ENCODE measurements at regions not wholly inside any gene's neighbourhood (a gene's known extent, or its start where the extent isn't known, plus 50 kb on each side); places are given as distances from the start of the nearest gene placed in this dataset.

GRCh38 chr16:10232757-10233156 is 50.5 kb upstream of the GRIN2A start:
- Histone ChIP-seq H3K36me3 (ENCODE audit: insufficient read depth, low read length) (no peaks in the 10 kb centered on the region), H3K4me3 (ENCODE audit: low read length) (no peak overlapping the region), H3K4me2 (ENCODE audit: low read length) (no peak overlapping the region), H2AFZ (ENCODE audit: low read depth, low read length) (no peak overlapping the region), H3F3A (ENCODE audit: insufficient read depth, low read length, poor library complexity, severe bottlenecking) (no peaks in the 10 kb centered on the region), H3K79me2 (replicated peaks; ENCODE audit: insufficient read depth, low read length) (no peaks in the 10 kb centered on the region), H3K27me3 (ENCODE audit: insufficient read depth, low read depth, low read length) (no peaks in the 10 kb centered on the region), H3K9me3 (ENCODE audit: low read length) (peaks cover 7% of the 10 kb centered on the region), H3K9me2 (ENCODE audit: insufficient read depth, low read length) (no peaks in the 10 kb centered on the region), H3K9ac (ENCODE audit: low read length) (no peak overlapping the region), H4K20me1 (ENCODE audit: insufficient read depth) (no peaks in the 10 kb centered on the region), H3K27ac (ENCODE audit: low read length) (no peak overlapping the region)
- no peak for TF ChIP-seq TAF1 (IDR thresholded peaks at IDR 0.05; ENCODE audit: low read depth)
- no peak for TF ChIP-seq RAD21 (conservative IDR thresholded peaks at IDR 0.05)
- no peak for TF ChIP-seq MXI1 (conservative IDR thresholded peaks at IDR 0.05; ENCODE audit: poor library complexity, severe bottlenecking)
- no peak for TF ChIP-seq SMC3 (conservative IDR thresholded peaks at IDR 0.05; ENCODE audit: poor library complexity)
- no peak for TF ChIP-seq EP300 (conservative IDR thresholded peaks at IDR 0.05; ENCODE audit: poor library complexity, severe bottlenecking)
- TF ChIP-seq POLR2AphosphoS5 (IDR thresholded peaks at IDR 0.05) = no peak
- TF ChIP-seq EZH2 (IDR thresholded peaks at IDR 0.05; ENCODE audit: borderline replicate concordance, insufficient read depth, low read length, poor library complexity, severe bottlenecking) = no peak

- TF ChIP-seq TAF1 (IDR thresholded peaks at IDR 0.05; ENCODE audit: low read depth) (no peak), SMC3 (conservative IDR thresholded peaks at IDR 0.05; ENCODE audit: poor library complexity) (no peak), MXI1 (conservative IDR thresholded peaks at IDR 0.05; ENCODE audit: poor library complexity, severe bottlenecking) (no peak), RAD21 (conservative IDR thresholded peaks at IDR 0.05) (no peak), POLR2AphosphoS5 (IDR thresholded peaks at IDR 0.05) (no peak), CTCF (IDR thresholded peaks at IDR 0.05; ENCODE audit: poor library complexity, severe bottlenecking) (no peak), REST (IDR thresholded peaks at IDR 0.05; ENCODE audit: borderline replicate concordance) (no peak), EP300 (conservative IDR thresholded peaks at IDR 0.05; ENCODE audit: poor library complexity, severe bottlenecking) (no peak), EZH2 (IDR thresholded peaks at IDR 0.05; ENCODE audit: borderline replicate concordance, insufficient read depth, low read length, poor library complexity, severe bottlenecking) (no peak)
- no peaks in the 10 kb centered on the region for H4K20me1 ChIP-seq (ENCODE audit: insufficient read depth)
- H3K4me3 ChIP-seq (ENCODE audit: low read length) = no peak overlapping the region
- H3K9me3 ChIP-seq (ENCODE audit: low read length) = no peaks in the 10 kb centered on the region
- no peak overlapping the region for H3K4me2 ChIP-seq (ENCODE audit: low read length)
- no peak overlapping the region for H2AFZ ChIP-seq (ENCODE audit: low read depth, low read length)
- no peaks in the 10 kb centered on the region for H3K9me2 ChIP-seq (ENCODE audit: insufficient read depth, low read length)
- no peaks in the 10 kb centered on the region for H3K27me3 ChIP-seq (ENCODE audit: insufficient read depth, low read depth, low read length)
- H3K27ac ChIP-seq (ENCODE audit: low read length) = no peak overlapping the region
- no peaks in the 10 kb centered on the region for H3F3A ChIP-seq (ENCODE audit: insufficient read depth, low read length, poor library complexity, severe bottlenecking)
- no peak overlapping the region for H3K9ac ChIP-seq (ENCODE audit: low read length)
- H3K79me2 ChIP-seq (replicated peaks; ENCODE audit: insufficient read depth, low read length) = no peaks in the 10 kb centered on the region
- no peaks in the 10 kb centered on the region for H3K36me3 ChIP-seq (ENCODE audit: insufficient read depth, low read length)
Measured at GRCh38 chr16:10239640-10240039, 57.4 kb upstream of the GRIN2A start.
